ENCODE measurements at regions not wholly inside any gene's neighbourhood (a gene's known extent, or its start where the extent isn't known, plus 50 kb on each side); places are given as distances from the start of the nearest gene placed in this dataset.

DNA sequence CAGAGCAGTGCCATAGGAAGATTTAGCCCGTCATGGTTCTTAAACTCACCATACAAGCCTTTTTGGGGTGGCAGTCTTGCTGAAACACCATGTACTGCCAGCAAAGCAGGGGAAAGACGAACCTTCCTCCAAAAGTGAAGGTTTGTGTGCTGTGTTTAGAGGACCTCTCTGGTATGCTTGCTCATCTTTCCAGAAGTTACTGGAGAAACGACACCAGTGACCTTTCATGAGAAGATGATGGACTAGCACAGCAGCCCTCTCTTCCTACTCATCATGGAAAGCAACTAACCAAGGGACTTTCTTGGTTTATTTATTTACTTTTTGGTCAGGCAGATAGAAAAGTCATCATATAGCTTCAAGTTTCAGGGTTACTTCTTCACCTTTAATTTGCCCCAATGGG is 247.4 kb downstream of the PTEN start:
- TF ChIP-seq EZH2 (IDR thresholded peaks at IDR 0.05): no peak
- TF ChIP-seq CTCF (IDR thresholded peaks at IDR 0.05): no peak
- no peak for TF ChIP-seq EZH2phosphoT487 (IDR thresholded peaks at IDR 0.05)
- Histone ChIP-seq H3K9me3 (ENCODE audit: low read depth) (no peaks in the 10 kb centered on the region), H4K20me1 (ENCODE audit: low read depth) (no peaks in the 10 kb centered on the region), H3K79me2 (ENCODE audit: low read depth) (no peaks in the 10 kb centered on the region), H3K9ac (no peak overlapping the region), H3K4me1 (no peaks in the 10 kb centered on the region), H3K27ac (no peak overlapping the region), H3K4me2 (no peak overlapping the region), H2AFZ (replicated peaks) (no peak overlapping the region), H3K36me3 (no peaks in the 10 kb centered on the region), H3K27me3 (no peaks in the 10 kb centered on the region), H3F3A (ENCODE audit: low read depth) (no peaks in the 10 kb centered on the region), H3K4me3 (no peak overlapping the region)
- no peak overlapping the region for H3K27ac Mint-ChIP-seq
- DNase-seq (ENCODE audit: low spot score): no peak
- no peaks in the 10 kb centered on the region for H3K36me3 Mint-ChIP-seq
- no peaks in the 10 kb centered on the region for H3K9me3 Mint-ChIP-seq
- H3K4me3 Mint-ChIP-seq: no peak overlapping the region
- H3K4me1 Mint-ChIP-seq: no peaks in the 10 kb centered on the region
- peaks cover 5% of the 10 kb centered on the region for H3K27me3 Mint-ChIP-seq (ENCODE audit: insufficient read depth, low read depth)

- H3K9ac ChIP-seq: no peak overlapping the region
- H3K36me3 ChIP-seq: no peaks in the 10 kb centered on the region
- no peak overlapping the region for H3K4me2 ChIP-seq
- no peaks in the 10 kb centered on the region for H3F3A ChIP-seq (ENCODE audit: low read depth)
- TF ChIP-seq EZH2phosphoT487 (IDR thresholded peaks at IDR 0.05): no peak
- no peak for TF ChIP-seq EZH2 (IDR thresholded peaks at IDR 0.05)
- TF ChIP-seq CTCF (IDR thresholded peaks at IDR 0.05): no peak
- no peaks in the 10 kb centered on the region for H3K4me1 ChIP-seq
- no peaks in the 10 kb centered on the region for H3K79me2 ChIP-seq (ENCODE audit: low read depth)
- no peak overlapping the region for H2AFZ ChIP-seq (replicated peaks)
- no peaks in the 10 kb centered on the region for H4K20me1 ChIP-seq (ENCODE audit: low read depth)
- H3K27ac ChIP-seq: no peak overlapping the region
- H3K4me3 ChIP-seq: no peak overlapping the region
- H3K9me3 ChIP-seq (ENCODE audit: low read depth): no peaks in the 10 kb centered on the region
- Mint-ChIP-seq H3K36me3 (no peaks in the 10 kb centered on the region), H3K27ac (no peak overlapping the region), H3K4me3 (no peak overlapping the region), H3K4me1 (no peaks in the 10 kb centered on the region), H3K9me3 (no peaks in the 10 kb centered on the region), H3K27me3 (ENCODE audit: insufficient read depth, low read depth) (peaks cover 5% of the 10 kb centered on the region)
- no peaks in the 10 kb centered on the region for H3K27me3 ChIP-seq
- DNase-seq (ENCODE audit: low spot score): no peak
Observed at GRCh38 chr10:88111294-88111693, 247.9 kb downstream of the PTEN start.

DNA sequence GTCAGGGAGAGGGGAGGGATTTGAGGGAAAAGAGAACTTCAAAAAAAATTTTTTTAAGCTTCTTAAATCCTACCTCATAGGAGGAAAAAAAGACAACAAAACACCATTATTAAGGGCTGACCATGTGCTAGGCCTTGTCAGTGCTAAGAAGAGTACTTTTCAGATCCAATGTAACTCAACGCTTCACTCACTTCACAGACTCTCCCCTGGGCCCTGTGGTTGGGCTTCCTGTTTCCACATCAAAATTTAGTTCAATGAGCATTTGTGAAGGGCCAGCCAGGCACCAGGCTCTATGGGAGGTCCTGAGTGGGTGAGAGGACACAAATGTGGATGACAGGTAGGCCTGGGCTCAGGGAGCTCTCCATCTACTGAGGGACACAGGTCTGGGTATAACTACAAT is 249.8 kb downstream of the PTEN start:
- Histone ChIP-seq H3K9me3 (ENCODE audit: low read depth) (no peaks in the 10 kb centered on the region), H3K36me3 (no peaks in the 10 kb centered on the region), H3K4me2 (no peak overlapping the region), H3K79me2 (ENCODE audit: low read depth) (no peaks in the 10 kb centered on the region), H3F3A (ENCODE audit: low read depth) (no peaks in the 10 kb centered on the region), H3K9ac (no peak overlapping the region), H4K20me1 (ENCODE audit: low read depth) (no peaks in the 10 kb centered on the region), H2AFZ (replicated peaks) (no peak overlapping the region), H3K27me3 (no peaks in the 10 kb centered on the region), H3K4me3 (no peak overlapping the region), H3K27ac (no peak overlapping the region), H3K4me1 (no peaks in the 10 kb centered on the region)
- no peak overlapping the region for H3K27ac Mint-ChIP-seq
- no peaks in the 10 kb centered on the region for H3K36me3 Mint-ChIP-seq
- no peaks in the 10 kb centered on the region for H3K4me1 Mint-ChIP-seq
- H3K4me3 Mint-ChIP-seq: no peak overlapping the region
- TF ChIP-seq CTCF (IDR thresholded peaks at IDR 0.05) (no peak), EZH2 (IDR thresholded peaks at IDR 0.05) (no peak), EZH2phosphoT487 (IDR thresholded peaks at IDR 0.05) (no peak)
- DNase-seq (ENCODE audit: low spot score): no peak
- peaks cover 3% of the 10 kb centered on the region for H3K27me3 Mint-ChIP-seq (ENCODE audit: insufficient read depth, low read depth)
- H3K9me3 Mint-ChIP-seq: no peaks in the 10 kb centered on the region

All from neural progenitor cell (in vitro differentiated cells).